MM.1S (cell line): ENCODE measurements at regions not wholly inside any gene's neighbourhood (a gene's known extent, or its start where the extent isn't known, plus 50 kb on each side); places are given as distances from the start of the nearest gene placed in this dataset.

Experiments
- DNase-seq: peaks from one replicate; pipeline ENCODE4 v3.0.0-alpha.2; 2015
- H2AFZ ChIP-seq: fragments of 300-600 bp; sonication (generic); 2 replicates; pipeline ENCODE4 v1.6.0; 2016; ENCODE audit warnings: antibody characterized with exemption, low read length
- H3F3A ChIP-seq: fragments of 300-600 bp; sonication (generic); 2 replicates; pipeline ENCODE4 v1.6.1; 2016; ENCODE audit warnings: mild to moderate bottlenecking, antibody characterized with exemption, low read length, moderate library complexity, mixed read lengths; ENCODE audit not compliant: insufficient read depth
- H3K27ac ChIP-seq: fragments of 300-600 bp; sonication (generic); 2 replicates; pipeline ENCODE4 v1.5.1; 2016; ENCODE audit warnings: mild to moderate bottlenecking, low read length
- H3K27me3 ChIP-seq: fragments of 300-600 bp; sonication (generic); replicated peaks from 2 replicates; pipeline ENCODE4 v1.6.0; 2016; ENCODE audit warnings: low read length; ENCODE audit not compliant: insufficient read depth
- H3K36me3 ChIP-seq: fragments of 300-600 bp; sonication (generic); replicated peaks from 2 replicates; pipeline ENCODE4 v1.6.1; 2016; ENCODE audit warnings: mild to moderate bottlenecking, low read length, mixed read lengths; ENCODE audit not compliant: insufficient read depth
- H3K4me1 ChIP-seq: fragments of 300-600 bp; sonication (generic); 2 replicates; pipeline ENCODE4 v1.6.1; 2016; ENCODE audit warnings: low read length, mixed read lengths
- H3K4me2 ChIP-seq: fragments of 300-600 bp; sonication (generic); 2 replicates; pipeline ENCODE4 v1.6.0; 2016; ENCODE audit warnings: low read depth, low read length
- H3K4me3 ChIP-seq: fragments of 300-600 bp; sonication (generic); 2 replicates; pipeline ENCODE4 v1.5.1; 2016; ENCODE audit warnings: low read length, mixed read lengths
- H3K79me2 ChIP-seq: fragments of 300-600 bp; sonication (generic); 2 replicates; pipeline ENCODE4 v1.6.1; 2016; ENCODE audit warnings: mixed run types, low read length, mixed read lengths
- H3K9ac ChIP-seq: fragments of 300-600 bp; sonication (generic); 2 replicates; pipeline ENCODE4 v1.6.1; 2016; ENCODE audit warnings: low read length, mixed read lengths
- H3K9me2 ChIP-seq: fragments of 300-600 bp; sonication (generic); replicated peaks from 2 replicates; pipeline ENCODE4 v1.6.1; 2016; ENCODE audit warnings: mild to moderate bottlenecking, low read length, mixed read lengths; ENCODE audit not compliant: insufficient read depth
- H3K9me3 ChIP-seq: fragments of 300-600 bp; sonication (generic); replicated peaks from 2 replicates; pipeline ENCODE4 v1.6.1; 2016; ENCODE audit warnings: mild to moderate bottlenecking, low read length, mixed read lengths; ENCODE audit not compliant: insufficient read depth
- H4K20me1 ChIP-seq: fragments of 300-600 bp; sonication (generic); 2 replicates; pipeline ENCODE4 v1.6.1; 2016; ENCODE audit warnings: mild to moderate bottlenecking, low read length, moderate library complexity, mixed read lengths; ENCODE audit not compliant: insufficient read depth
- EZH2 ChIP-seq: fragments of 300-600 bp; sonication (generic); optimal IDR thresholded peaks from 2 replicates; pipeline ENCODE3; 2017; ENCODE audit warnings: low read depth, mild to moderate bottlenecking, antibody characterized with exemption, low read length, mixed read lengths
- EZH2phosphoT487 ChIP-seq: fragments of 300-600 bp; sonication (generic); IDR thresholded peaks from 2 replicates; pipeline ENCODE4 v1.6.1; 2018; ENCODE audit warnings: antibody characterized with exemption, low read length
- TF ChIP-seq, protein P1 (sequence below): fragments of 300-600 bp; sonication (generic); IDR thresholded peaks from 2 replicates; pipeline ENCODE4 v1.5.1; 2016; ENCODE audit warnings: antibody characterized with exemption, low read length, mixed read lengths

- Histone ChIP-seq H3K79me2 (no peaks in the 10 kb centered on the region), H3K4me2 (peak overlapping the region; percentile 97), H2AFZ (peak overlapping the region; percentile 97), H3K4me3 (peak overlapping the region; percentile 83), H4K20me1 (no peaks in the 10 kb centered on the region), H3K27ac (no peak overlapping the region), H3K4me1 (peaks cover 7% of the 10 kb centered on the region; the same call in 1 of the 2 replicates), H3K9me2 (no peaks in the 10 kb centered on the region), H3K36me3 (no peaks in the 10 kb centered on the region), H3K9me3 (no peaks in the 10 kb centered on the region), H3K9ac (peak overlapping the region; percentile 28; the same call in 1 of the 2 replicates), H3F3A (peaks cover 6% of the 10 kb centered on the region; the same call in 1 of the 2 replicates), H3K27me3 (no peaks in the 10 kb centered on the region)
- DNase-seq: peak; percentile 65
- TF ChIP-seq, protein P1, sequence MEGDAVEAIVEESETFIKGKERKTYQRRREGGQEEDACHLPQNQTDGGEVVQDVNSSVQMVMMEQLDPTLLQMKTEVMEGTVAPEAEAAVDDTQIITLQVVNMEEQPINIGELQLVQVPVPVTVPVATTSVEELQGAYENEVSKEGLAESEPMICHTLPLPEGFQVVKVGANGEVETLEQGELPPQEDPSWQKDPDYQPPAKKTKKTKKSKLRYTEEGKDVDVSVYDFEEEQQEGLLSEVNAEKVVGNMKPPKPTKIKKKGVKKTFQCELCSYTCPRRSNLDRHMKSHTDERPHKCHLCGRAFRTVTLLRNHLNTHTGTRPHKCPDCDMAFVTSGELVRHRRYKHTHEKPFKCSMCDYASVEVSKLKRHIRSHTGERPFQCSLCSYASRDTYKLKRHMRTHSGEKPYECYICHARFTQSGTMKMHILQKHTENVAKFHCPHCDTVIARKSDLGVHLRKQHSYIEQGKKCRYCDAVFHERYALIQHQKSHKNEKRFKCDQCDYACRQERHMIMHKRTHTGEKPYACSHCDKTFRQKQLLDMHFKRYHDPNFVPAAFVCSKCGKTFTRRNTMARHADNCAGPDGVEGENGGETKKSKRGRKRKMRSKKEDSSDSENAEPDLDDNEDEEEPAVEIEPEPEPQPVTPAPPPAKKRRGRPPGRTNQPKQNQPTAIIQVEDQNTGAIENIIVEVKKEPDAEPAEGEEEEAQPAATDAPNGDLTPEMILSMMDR: no peak
- no peak for TF ChIP-seq EZH2
- no peak for TF ChIP-seq EZH2phosphoT487
Measured at GRCh38 chr2:176553685-176554100, 284.5 kb downstream of the MTX2 start.

DNA sequence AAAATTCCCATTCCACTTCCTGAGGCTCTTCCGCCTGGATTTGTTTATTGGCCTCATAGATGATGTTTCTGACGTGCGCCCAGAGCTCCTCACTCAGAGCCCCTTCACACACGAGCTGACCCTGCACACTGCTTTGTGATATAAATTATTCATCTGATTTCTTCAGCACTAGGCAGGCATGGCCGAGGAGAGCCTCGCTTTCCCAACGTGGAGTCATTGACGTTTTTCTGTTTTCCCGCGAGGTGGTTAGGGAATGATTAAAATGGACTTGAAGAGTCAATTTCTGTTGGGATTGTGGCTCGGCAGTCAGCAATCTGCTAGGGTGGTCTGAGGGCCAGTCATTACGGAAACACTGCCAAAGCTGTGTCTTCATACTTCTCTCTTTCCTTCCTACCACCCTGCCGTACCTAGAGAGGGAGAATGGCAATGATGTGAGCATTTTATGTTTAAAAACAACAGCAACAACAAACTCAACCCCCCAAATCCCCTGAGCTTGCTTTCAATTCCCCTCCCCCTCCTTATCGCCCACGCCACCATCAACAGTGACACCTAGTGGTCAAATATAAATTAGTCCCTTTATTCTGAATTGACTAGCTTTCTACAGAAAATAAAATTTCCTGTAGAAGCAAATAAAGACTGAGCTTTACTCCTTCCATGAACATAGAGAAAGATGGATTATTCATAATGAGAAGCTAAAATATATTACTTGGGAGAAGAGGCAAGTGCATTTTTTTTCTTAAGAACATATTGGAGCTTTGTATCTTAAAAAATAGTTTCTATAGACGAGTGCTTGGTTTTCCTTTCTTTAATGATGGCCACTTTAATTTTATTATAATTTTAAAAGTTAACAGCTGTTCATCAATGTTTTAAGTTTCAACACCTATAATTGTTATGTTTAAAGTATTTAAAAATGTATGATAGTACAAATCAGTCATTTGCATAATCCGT is 285.1 kb downstream of the MTX2 start:
- peak overlapping the region; percentile 83 for H3K4me3 ChIP-seq

DNA sequence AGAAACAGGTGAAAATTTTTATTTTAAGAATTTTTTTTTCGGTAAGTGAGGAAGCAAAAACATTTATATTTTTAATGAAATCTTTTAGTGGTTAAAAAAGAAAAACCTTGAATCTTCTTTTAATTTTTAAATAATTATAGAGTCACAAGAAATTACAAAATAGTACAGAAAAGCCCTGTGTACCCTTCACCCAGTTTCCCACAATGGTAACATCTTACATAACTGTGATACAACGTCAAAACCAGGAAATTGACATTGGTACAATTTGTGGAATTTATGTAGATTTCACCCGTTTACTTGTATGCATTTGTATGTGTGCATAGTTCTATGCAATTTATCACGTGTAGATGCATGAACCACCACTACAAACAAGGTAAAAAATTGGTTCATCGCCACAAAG is 285.9 kb downstream of the MTX2 start:
- no peaks in the 10 kb centered on the region for H3K9me3 ChIP-seq
- no peak overlapping the region for H3K4me2 ChIP-seq
- H3K9ac ChIP-seq: no peak overlapping the region
- TF ChIP-seq, protein P1: no peak
- no peak for TF ChIP-seq EZH2
- TF ChIP-seq EZH2phosphoT487: no peak
- H3K27ac ChIP-seq: no peak overlapping the region
- no peaks in the 10 kb centered on the region for H3K79me2 ChIP-seq
- no peaks in the 10 kb centered on the region for H3K27me3 ChIP-seq
- H3F3A ChIP-seq: peaks cover 13% of the 10 kb centered on the region
- no peaks in the 10 kb centered on the region for H3K9me2 ChIP-seq
- no peak overlapping the region for H2AFZ ChIP-seq
- no peak for DNase-seq
- H3K4me1 ChIP-seq: peaks cover 16% of the 10 kb centered on the region
- H3K4me3 ChIP-seq: no peak overlapping the region
- no peaks in the 10 kb centered on the region for H4K20me1 ChIP-seq
- no peaks in the 10 kb centered on the region for H3K36me3 ChIP-seq

More for the DNA sequence above, 285.1 kb downstream of the MTX2 start:
- DNase-seq: peak; percentile 67
- H3K9ac ChIP-seq: peak overlapping the region; percentile 28; the same call in 1 of the 2 replicates
- no peaks in the 10 kb centered on the region for H3K79me2 ChIP-seq
- peak overlapping the region; percentile 97 for H3K4me2 ChIP-seq
- H4K20me1 ChIP-seq: no peaks in the 10 kb centered on the region
- no peaks in the 10 kb centered on the region for H3K9me2 ChIP-seq
- H3K36me3 ChIP-seq: no peaks in the 10 kb centered on the region
- H3K27ac ChIP-seq: no peak overlapping the region
- H3F3A ChIP-seq: peaks cover 13% of the 10 kb centered on the region
- no peaks in the 10 kb centered on the region for H3K9me3 ChIP-seq
- peak overlapping the region; percentile 97 for H2AFZ ChIP-seq
- H3K27me3 ChIP-seq: no peaks in the 10 kb centered on the region
- TF ChIP-seq EZH2phosphoT487: no peak
- TF ChIP-seq, protein P1: peak; percentile 77
- H3K4me1 ChIP-seq: peaks cover 13% of the 10 kb centered on the region
